ENCODE measurements at regions not wholly inside any gene's neighbourhood (a gene's known extent, or its start where the extent isn't known, plus 50 kb on each side); places are given as distances from the start of the nearest gene placed in this dataset.

GRCh38 chr1:81128079-81128478 is 672.7 kb upstream of the ADGRL2 start:
- no peak for DNase-seq

DNA sequence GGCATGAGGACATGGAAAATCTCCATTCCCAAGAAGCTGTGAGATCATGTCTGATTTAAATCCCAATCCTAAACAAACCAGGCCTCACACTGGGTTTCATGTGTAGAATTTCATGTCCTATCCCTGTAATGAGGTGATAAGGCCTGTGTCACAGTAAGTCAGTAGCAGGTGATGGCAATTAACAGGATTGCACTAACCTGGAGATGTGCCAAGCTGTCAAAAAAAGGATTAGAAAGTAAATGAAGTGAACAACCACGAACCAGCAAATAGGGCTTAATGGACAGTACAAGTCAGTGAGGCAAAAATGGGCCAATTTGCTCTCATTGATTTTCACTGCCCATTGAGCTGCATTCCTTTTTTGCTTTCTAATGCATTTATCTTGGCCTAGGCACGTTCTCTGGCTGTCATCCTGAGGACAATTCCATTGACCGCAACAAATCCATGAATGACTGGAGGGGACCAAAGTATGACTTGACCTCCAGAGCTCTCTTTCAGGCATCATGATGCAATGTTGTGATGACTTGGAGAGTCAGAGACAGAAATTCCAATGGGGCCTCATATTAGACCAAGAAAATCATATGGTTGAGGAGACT is 673.6 kb upstream of the ADGRL2 start:
- peak; percentile 94 for DNase-seq

- DNase-seq, result no peak
Observed at GRCh38 chr1:81125672-81126071, 675.1 kb upstream of the ADGRL2 start.

- no peak for DNase-seq
Observed at GRCh38 chr1:81121306-81121705, 679.4 kb upstream of the ADGRL2 start.

- DNase-seq, result no peak
Observed at GRCh38 chr1:81119319-81119718, 681.4 kb upstream of the ADGRL2 start.

- DNase-seq, result no peak
Observed at GRCh38 chr1:81118550-81118949, 682.2 kb upstream of the ADGRL2 start.

- no peak for DNase-seq
Observed at GRCh38 chr1:81115422-81115821, 685.3 kb upstream of the ADGRL2 start.

DNA sequence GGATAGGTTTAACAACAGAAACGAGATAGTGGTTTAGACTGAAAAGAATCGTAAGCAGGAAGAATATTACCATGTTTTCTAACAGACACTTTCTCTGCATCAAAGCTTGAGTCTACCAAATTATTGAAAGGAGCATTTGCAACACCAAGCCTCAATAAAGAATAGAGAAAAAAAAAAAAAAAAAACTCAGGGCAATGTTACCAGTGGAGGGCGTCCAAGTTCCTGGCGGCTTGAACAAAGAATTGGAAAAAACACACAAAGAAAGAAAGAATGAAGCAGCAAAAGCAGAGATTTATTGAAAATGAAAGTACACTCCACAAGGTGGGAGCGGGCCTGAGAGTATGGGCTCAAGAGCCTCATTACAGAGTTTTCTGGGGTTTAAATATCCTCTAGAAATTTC is 686.5 kb upstream of the ADGRL2 start:
- no peak for DNase-seq

DNA sequence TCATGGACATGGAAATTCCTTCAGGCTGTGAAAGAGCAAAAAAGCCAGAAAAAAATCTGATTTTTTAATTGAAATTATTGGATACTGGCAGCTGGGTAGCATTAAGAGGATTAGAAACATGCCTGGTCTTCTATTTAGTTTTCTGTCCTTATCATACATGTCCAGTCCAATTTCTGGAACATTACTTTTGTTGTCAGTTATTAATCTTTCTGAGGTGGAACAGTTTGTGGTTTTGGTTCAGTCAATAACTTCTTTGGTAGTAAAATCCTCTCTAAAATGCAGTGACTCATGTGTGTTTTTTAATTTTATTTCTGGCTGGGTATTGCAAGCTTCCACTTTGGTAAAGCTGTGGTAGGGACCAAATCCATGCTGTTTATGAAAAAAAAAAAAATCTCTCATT is 687.0 kb upstream of the ADGRL2 start:
- DNase-seq, result no peak

GRCh38 chr1:81111818-81112217 is 688.9 kb upstream of the ADGRL2 start:
- no peak for DNase-seq

DNA sequence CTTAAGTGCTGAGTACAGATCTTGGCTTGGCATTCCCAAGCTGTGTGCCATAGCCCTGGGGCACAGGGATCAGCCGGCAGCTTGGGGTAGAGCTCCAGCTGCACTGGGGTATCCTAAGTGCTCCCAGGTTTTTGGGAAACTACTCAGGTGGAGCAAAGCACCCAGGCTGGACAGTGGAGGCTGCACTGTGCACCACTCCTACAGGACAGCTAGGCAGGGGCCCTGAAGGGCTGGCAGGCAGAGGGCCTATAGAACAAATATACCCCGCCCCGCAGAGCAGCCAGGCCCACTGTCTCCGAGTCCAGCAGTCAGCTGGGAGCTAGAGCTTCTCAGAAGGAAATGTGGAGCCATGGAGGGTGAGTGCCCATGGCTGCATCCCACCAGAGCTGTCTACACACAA is 691.7 kb upstream of the ADGRL2 start:
- DNase-seq, result no peak

- DNase-seq, result no peak
Observed at GRCh38 chr1:81097860-81098259, 702.9 kb upstream of the ADGRL2 start.

DNA sequence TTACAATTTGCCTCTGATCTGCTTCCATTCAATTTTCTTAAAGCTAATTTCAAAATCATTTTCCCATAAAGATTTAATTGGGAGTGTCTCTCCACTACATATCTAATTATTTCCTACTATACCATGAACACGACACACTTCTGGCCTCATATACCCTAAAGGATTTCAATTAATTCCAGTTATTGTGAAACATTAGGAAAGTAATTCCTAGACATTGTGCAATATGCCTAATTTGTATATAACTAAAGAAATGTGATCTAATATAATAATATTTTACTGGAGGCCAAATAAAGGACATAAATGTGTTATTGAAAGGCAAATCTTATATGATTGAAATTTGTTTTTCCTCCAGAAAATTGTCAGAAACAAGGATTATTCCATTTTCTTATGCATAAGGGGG is 727.2 kb upstream of the ADGRL2 start:
- DNase-seq, result no peak

DNA sequence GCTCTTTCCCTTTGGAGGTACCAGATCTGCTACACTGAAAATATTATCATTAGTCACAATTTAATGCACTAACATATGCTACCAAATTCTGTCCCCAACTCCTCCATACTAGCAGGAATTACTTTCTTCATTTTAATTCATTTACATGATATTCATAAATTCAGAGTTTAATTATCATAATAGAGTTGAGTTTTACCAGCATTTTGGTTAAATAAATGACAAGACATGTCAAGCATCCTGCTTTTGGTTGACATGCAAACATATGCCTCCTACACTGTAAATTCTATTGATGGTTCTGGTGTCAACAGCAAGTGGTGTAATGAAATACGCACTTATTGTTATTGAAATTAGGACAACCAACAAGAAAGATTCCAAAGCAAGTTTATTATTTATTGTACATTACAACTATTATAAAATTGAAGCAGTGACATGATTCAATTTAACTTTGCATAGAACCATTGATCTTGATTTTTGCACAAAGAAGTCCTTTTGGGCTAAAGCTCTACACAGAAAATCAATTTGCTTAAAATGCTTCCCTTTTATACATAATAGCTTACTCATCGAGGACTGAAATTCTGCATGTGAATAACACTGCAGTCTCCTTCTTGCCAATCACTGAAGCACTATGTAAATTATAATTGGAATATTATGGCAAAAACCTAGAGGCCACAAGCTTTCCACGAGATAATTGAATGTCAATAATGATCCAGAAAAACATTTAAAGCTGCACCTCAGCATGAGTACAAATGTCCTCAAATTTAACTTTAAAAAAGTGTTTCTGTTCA is 728.6 kb upstream of the ADGRL2 start:
- DNase-seq, result no peak

DNA sequence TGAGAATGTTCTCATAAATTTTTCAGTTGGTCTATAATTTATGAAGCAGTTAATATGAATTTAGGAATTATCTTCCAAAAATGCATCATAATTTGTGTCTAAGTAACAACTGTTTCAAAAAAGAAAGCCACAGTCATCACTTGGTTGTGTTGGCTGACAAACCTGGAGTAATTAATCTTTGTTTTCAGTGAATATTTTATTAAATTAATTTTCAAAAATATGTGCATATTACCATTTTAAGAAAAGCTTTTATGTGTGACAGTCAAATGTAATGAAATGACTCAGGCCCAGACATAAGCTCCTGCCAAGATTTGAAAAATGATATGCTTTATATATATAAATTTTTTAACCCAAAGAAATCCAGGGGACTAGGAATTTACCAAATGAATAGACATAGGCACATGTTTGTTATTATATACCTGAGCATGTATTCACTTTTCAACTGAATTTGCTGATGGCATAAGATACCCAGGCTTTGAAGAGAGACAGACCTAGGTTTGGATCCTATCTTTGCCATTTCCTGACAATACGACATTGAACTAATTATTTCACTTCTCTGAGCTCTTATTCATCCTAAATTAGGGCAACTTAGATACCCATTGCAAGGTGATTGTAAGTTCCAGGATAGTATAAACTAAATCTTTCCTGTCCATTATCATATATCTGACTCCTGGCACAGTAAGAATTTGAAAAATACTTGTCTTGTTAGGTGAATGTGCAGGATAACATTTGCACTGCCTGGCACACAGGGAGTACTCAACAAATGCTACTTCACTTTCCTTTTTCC is 729.5 kb upstream of the ADGRL2 start:
- DNase-seq, result no peak

DNA sequence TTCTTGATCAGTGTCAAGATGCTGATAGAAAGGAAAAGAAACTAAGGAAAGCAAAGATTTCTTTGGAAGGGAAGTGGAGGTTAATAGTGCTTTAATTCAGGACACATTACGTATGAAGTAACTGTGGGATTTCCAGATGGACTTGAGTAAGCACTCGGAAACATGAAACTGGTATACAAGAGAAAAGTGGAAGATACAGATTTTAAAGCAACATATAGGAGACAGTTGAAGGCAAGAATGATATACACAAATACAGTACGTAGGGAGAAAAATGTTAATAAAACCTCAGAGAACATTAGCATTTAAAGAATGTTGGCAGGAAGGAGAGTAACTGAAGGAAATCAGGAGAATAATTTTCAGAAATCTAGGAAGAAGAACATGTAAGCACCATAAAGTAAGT is 730.9 kb upstream of the ADGRL2 start:
- DNase-seq, result no peak

DNA sequence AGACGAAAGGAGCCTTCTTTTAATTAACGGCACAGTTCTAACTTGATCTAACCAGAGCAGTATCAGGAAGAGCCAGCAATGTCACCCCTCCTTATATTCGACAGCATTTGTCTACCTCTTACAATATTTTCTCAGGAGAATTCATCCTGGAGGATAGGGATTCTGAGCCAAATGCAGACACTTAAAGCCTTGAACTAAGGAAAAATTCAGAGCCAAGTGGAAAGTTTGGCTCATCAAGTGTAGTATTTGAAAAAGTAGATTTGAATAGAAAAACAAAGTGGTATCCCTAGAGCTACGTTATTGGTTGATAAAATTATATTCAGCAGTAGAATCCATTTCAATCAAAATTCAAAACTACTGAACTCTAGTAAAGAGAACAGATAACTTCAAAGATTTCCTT is 732.0 kb upstream of the ADGRL2 start:
- DNase-seq, result no peak

DNA sequence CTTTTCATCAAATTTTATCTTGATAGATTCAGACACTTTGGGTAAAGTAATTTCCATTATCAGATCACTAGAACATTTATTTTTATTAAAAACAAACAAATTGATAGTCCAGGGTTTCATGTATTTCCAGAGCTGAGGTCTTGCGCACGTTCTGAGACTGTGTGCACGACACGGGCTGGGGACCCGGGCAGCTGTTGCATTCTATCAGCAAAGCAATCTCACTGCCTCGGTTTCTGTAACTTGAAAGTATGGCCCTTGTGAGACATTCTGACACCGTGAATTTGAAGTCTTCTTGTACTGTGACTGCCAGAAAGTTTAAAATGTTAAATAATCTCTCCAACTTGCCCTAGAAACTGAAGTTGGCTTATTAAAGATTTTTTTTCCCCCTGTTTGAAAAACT is 746.9 kb upstream of the ADGRL2 start:
- no peak for DNase-seq

DNA sequence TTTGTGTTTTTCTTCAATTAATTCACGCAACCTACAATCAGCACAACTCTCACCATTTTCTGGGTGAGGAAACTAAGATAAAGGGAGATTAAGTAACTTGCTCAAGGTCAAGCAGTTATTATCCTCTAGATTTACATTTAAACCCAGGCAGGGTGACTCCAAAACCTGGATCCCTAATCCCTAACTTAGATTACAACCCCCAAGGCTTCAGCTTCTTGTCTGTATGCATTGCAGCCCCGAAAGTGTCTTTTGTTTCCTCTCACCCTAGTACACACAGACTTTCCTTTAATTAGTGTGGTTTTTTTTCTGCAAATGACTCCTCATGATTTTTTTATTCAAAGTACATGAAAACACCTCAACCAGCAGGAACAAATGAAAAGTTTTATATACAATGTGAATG is 748.6 kb upstream of the ADGRL2 start:
- DNase-seq, result no peak

DNA sequence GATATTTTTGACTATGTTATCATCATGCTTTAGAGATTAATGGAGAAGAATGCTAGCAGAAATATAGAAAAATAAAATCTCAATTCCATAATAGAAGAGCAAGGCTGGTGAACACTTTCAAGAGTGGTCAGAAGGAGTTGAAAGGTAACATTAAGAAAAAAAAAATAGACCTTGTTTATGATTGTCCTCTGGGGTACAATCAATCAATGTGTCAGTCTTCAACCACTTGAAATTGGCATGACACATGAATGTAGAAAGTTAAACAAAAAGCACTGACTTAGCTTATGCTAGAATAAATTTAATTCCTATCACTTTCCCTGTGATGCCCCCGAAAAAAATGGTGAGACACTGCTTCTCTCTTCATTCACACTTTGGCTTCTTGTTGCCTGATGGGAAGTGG is 750.3 kb upstream of the ADGRL2 start:
- DNase-seq, result no peak

DNA sequence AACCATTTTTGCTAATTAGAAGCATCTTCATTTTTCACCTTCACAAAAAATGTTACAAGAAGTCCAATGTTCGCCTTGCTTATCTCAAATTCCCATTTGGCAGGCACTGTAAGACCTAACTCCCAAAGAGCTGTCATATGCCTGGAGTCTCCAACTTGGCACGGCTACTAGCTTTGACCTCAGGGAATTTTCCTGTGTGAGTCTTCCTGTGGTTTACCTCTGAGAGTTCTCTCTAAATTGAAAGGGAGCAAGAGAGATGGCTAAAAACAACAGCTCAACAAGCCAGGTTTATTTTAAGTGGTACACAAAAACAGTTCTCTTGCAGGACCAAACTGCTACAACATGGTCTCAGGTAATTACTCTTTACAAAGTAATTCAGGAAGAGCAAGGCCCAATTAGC is 756.0 kb upstream of the ADGRL2 start:
- peak; percentile 19 for DNase-seq

GRCh38 chr1:81042225-81042624 is 758.5 kb upstream of the ADGRL2 start:
- no peak for DNase-seq

- DNase-seq, result no peak
Observed at GRCh38 chr1:81034291-81034690, 766.4 kb upstream of the ADGRL2 start.

DNA sequence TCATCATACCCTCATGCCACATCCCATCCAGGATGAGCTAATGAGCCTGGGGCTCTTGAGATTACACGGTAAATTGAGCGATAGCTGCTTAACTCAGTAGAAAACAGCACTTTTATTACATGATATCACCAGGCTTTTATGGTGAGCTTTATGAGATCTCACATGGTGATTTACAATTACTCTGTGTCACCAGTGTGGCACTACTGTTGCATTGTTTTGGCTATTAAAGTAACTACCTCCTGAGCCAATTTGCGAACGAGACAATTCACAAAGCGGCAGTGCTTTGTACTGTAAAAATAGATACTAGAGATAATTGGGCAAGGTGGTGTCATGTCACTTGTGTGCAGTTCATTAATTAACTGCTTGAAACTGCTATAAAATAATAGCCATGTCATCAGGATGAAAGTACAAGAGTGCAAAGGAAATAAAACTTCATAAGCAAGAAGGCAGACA is 767.7 kb upstream of the ADGRL2 start:
- DNase-seq, result peak; percentile 95

Data from NCI-H1105 treated with DMSO at 0.1 percent for 48 hours (cell line).